ENCODE measurements at regions not wholly inside any gene's neighbourhood (a gene's known extent, or its start where the extent isn't known, plus 50 kb on each side); places are given as distances from the start of the nearest gene placed in this dataset.
"Not testable (repeated sequence)": the region's sequence is repeated elsewhere in the genome, so short reads cannot be mapped to it uniquely, and the experiment has no call there.

- TF ChIP-seq SRF (IDR thresholded peaks at IDR 0.05; ENCODE audit: low read depth); ZFX (IDR thresholded peaks at IDR 0.05); CTCF (IDR thresholded peaks at IDR 0.05 in 2 of 3, conservative IDR thresholded peaks at IDR 0.05 in 1 of 3; ENCODE audit: borderline replicate concordance in 1 of 3, insufficient read depth in 1 of 3, low read depth in 2 of 3, low read length in 2 of 3); POLR2A (IDR thresholded peaks at IDR 0.05; ENCODE audit: borderline replicate concordance, extremely low read depth, insufficient read depth, insufficient read length); EZH2phosphoT487 (IDR thresholded peaks at IDR 0.05; ENCODE audit: borderline replicate concordance): not testable (repeated sequence)
Measured at GRCh38 chr1:120529475-120530089, 114.7 kb downstream of the NBPF8 start.

Data from HCT116 (cell line).